Astrocyte (in vitro differentiated cells and primary cell): ENCODE measurements at regions not wholly inside any gene's neighbourhood (a gene's known extent, or its start where the extent isn't known, plus 50 kb on each side); places are given as distances from the start of the nearest gene placed in this dataset.

ENCODE experiments used
- DNase-seq: peaks from one replicate; pipeline ENCODE4 v3.0.0-alpha.2; 2010; ENCODE audit warnings: low read depth
- FAIRE-seq: peaks from 2 replicates; lab custom pipeline; 2011; peaks lifted over from hg19 to GRCh38; lab: Jason Lieb, UNC
- H2AFZ ChIP-seq: 2 replicates; pipeline ENCODE4 v1.6.0; 2012; ENCODE audit warnings: low read depth, low read length, inconsistent platforms
- H3K27ac ChIP-seq: 2 replicates; pipeline ENCODE4 v1.5.1; 2011; ENCODE audit warnings: low read depth, low read length, inconsistent platforms
- H3K27me3 ChIP-seq: 2 replicates; pipeline ENCODE4 v1.6.0; 2011; ENCODE audit warnings: low read length, inconsistent platforms; ENCODE audit not compliant: insufficient read depth
- H3K36me3 ChIP-seq: 2 replicates; pipeline ENCODE4 v1.5.1; 2011; ENCODE audit warnings: low read length, inconsistent platforms; ENCODE audit not compliant: insufficient read depth
- H3K4me1 ChIP-seq: 2 replicates; pipeline ENCODE4 v1.5.1; 2011; ENCODE audit warnings: low read length, inconsistent platforms; ENCODE audit not compliant: insufficient read depth
- H3K4me2 ChIP-seq: 2 replicates; pipeline ENCODE4 v1.6.0; 2012; ENCODE audit warnings: low read length, inconsistent platforms
- H3K4me3 ChIP-seq: 2 replicates; pipeline ENCODE4 v1.5.1; 2011; ENCODE audit warnings: low read depth, mild to moderate bottlenecking, low read length, inconsistent platforms; ENCODE audit not compliant: insufficient read depth
- H3K79me2 ChIP-seq: 2 replicates; pipeline ENCODE4 v1.6.0; 2012; ENCODE audit warnings: mild to moderate bottlenecking, low read length, inconsistent platforms; ENCODE audit not compliant: insufficient read depth
- H3K9ac ChIP-seq: 2 replicates; pipeline ENCODE4 v1.6.0; 2012; ENCODE audit warnings: mild to moderate bottlenecking, low read length, inconsistent platforms
- H3K9me3 ChIP-seq: 2 replicates; pipeline ENCODE4 v1.5.1; 2012; ENCODE audit warnings: low read depth, mild to moderate bottlenecking, low read length, inconsistent platforms; ENCODE audit not compliant: insufficient read depth
- H4K20me1 ChIP-seq: 2 replicates; pipeline ENCODE4 v1.6.0; 2012; ENCODE audit warnings: low read length, inconsistent platforms; ENCODE audit not compliant: insufficient read depth
- H3K27ac Mint-ChIP-seq: one replicate; pipeline ENCODE4 v1.8.0; 2021; ENCODE audit warnings: mild to moderate bottlenecking, mixed read lengths; ENCODE audit not compliant: unreplicated experiment
- H3K27me3 Mint-ChIP-seq: one replicate; pipeline ENCODE4 v1.8.0; 2021; ENCODE audit warnings: low read depth, mixed read lengths; ENCODE audit not compliant: unreplicated experiment
- H3K36me3 Mint-ChIP-seq: one replicate; pipeline ENCODE4 v1.8.0; 2021; ENCODE audit warnings: low read depth, mixed read lengths; ENCODE audit not compliant: unreplicated experiment
- H3K4me1 Mint-ChIP-seq: one replicate; pipeline ENCODE4 v1.8.0; 2021; ENCODE audit warnings: low read depth, mixed read lengths; ENCODE audit not compliant: unreplicated experiment
- H3K4me3 Mint-ChIP-seq: one replicate; pipeline ENCODE4 v1.8.0; 2021; ENCODE audit warnings: mild to moderate bottlenecking, moderate library complexity, mixed read lengths; ENCODE audit not compliant: unreplicated experiment
- H3K9me3 Mint-ChIP-seq: one replicate; pipeline ENCODE4 v1.8.0; 2021; ENCODE audit warnings: mild to moderate bottlenecking, mixed read lengths; ENCODE audit not compliant: unreplicated experiment
- EZH2 ChIP-seq: IDR thresholded peaks from 2 replicates; pipeline ENCODE4 v1.6.1; 2012; ENCODE audit warnings: mild to moderate bottlenecking, low read length, inconsistent platforms; ENCODE audit not compliant: insufficient read depth
- TF ChIP-seq, protein P1 (sequence below): IDR thresholded peaks from 2 replicates; pipeline ENCODE4 v1.5.1; 2011; ENCODE audit warnings: low read depth, mild to moderate bottlenecking, inconsistent platforms, low read length, moderate library complexity; ENCODE audit not compliant: insufficient read depth

DNA sequence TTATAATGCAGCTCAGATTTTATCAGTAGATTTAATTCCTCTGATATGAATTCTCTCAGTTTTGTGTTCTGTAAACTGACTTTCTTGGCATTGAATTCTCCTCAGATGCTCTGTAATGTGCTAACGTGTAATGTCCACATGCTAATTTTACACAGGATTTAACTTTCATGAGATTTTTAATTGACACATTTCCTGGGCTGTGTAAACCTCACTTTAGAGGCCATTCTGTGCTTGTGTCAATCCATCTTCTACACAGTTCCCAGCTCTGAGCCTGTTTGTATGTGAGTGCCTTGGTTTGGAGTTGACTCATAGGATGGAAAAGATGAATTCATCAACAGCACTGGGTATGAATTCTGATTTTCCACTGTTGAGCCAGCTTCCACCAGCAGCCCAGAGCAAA lies 476.7 kb upstream of the GCFC2 start:
- no peak overlapping the region for H3K4me2 ChIP-seq
- no peak overlapping the region for H3K4me3 Mint-ChIP-seq
- FAIRE-seq = no peak
- TF ChIP-seq, protein P1, sequence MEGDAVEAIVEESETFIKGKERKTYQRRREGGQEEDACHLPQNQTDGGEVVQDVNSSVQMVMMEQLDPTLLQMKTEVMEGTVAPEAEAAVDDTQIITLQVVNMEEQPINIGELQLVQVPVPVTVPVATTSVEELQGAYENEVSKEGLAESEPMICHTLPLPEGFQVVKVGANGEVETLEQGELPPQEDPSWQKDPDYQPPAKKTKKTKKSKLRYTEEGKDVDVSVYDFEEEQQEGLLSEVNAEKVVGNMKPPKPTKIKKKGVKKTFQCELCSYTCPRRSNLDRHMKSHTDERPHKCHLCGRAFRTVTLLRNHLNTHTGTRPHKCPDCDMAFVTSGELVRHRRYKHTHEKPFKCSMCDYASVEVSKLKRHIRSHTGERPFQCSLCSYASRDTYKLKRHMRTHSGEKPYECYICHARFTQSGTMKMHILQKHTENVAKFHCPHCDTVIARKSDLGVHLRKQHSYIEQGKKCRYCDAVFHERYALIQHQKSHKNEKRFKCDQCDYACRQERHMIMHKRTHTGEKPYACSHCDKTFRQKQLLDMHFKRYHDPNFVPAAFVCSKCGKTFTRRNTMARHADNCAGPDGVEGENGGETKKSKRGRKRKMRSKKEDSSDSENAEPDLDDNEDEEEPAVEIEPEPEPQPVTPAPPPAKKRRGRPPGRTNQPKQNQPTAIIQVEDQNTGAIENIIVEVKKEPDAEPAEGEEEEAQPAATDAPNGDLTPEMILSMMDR = no peak
- no peaks in the 10 kb centered on the region for H3K9me3 ChIP-seq
- H3K27me3 Mint-ChIP-seq = no peaks in the 10 kb centered on the region
- H3K9ac ChIP-seq = no peak overlapping the region
- H3K4me1 ChIP-seq = no peaks in the 10 kb centered on the region
- no peak overlapping the region for H3K27ac Mint-ChIP-seq
- no peaks in the 10 kb centered on the region for H3K27me3 ChIP-seq
- H3K9me3 Mint-ChIP-seq = no peaks in the 10 kb centered on the region
- no peaks in the 10 kb centered on the region for H3K36me3 Mint-ChIP-seq
- H3K4me1 Mint-ChIP-seq = no peaks in the 10 kb centered on the region
- H3K4me3 ChIP-seq = no peak overlapping the region
- H3K36me3 ChIP-seq = no peaks in the 10 kb centered on the region
- H2AFZ ChIP-seq = no peak overlapping the region
- DNase-seq = no peak
- H3K27ac ChIP-seq = no peak overlapping the region
- H4K20me1 ChIP-seq = no peaks in the 10 kb centered on the region
- no peaks in the 10 kb centered on the region for H3K79me2 ChIP-seq

DNA sequence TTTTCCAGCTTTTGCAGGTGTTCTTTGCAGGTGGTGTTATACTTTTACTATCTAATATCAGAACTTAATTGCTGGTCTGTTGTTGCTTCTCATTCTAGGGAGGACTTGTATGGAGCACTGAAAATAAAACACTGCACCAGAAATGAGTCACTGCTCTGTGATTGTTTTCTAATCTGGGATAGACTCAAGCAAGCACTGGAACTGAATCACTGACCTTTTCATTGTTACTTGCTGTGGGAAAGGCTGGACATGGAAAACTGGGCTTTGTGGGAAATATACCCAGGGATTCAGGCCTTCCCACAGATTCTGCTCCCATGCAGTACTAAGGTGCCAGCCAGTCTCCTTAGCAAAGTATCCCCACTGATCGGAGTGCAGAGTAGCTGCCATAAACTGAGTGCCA lies 470.0 kb upstream of the GCFC2 start:
- no peaks in the 10 kb centered on the region for H3K79me2 ChIP-seq
- no peak overlapping the region for H3K4me3 ChIP-seq
- FAIRE-seq = no peak
- H3K4me2 ChIP-seq = no peak overlapping the region
- no peaks in the 10 kb centered on the region for H3K36me3 ChIP-seq
- no peaks in the 10 kb centered on the region for H3K27me3 ChIP-seq
- H3K27ac Mint-ChIP-seq = no peak overlapping the region
- no peaks in the 10 kb centered on the region for H3K36me3 Mint-ChIP-seq
- H3K9ac ChIP-seq = no peak overlapping the region
- peaks cover 4% of the 10 kb centered on the region for H3K4me1 Mint-ChIP-seq
- H3K27me3 Mint-ChIP-seq = no peaks in the 10 kb centered on the region
- TF ChIP-seq EZH2 = no peak
- TF ChIP-seq, protein P1 = no peak
- H3K4me3 Mint-ChIP-seq = no peak overlapping the region
- H3K9me3 Mint-ChIP-seq = peaks cover 3% of the 10 kb centered on the region
- H2AFZ ChIP-seq = no peak overlapping the region
- no peaks in the 10 kb centered on the region for H4K20me1 ChIP-seq
- H3K27ac ChIP-seq = no peak overlapping the region
- DNase-seq = no peak
- no peaks in the 10 kb centered on the region for H3K4me1 ChIP-seq
- peaks cover 3% of the 10 kb centered on the region for H3K9me3 ChIP-seq

DNA sequence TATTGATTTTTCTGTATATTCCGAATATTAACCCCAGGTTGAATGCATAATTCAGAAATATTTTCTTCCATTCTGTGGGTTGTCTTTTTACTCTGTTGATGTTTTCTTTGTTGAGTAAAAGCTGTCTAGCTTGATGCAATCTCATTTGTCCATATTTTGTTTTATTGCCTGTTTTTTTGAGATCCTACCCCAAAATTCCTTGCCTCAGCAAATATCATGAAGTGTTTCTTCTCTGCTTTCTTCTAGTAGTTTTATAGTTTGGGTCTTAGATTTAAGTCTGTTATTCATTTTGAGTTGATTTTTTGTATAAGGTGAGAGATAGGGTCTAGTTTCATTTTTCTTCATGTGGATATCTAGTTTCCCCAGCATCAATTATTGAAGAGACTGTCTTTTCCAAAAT lies 467.9 kb upstream of the GCFC2 start:
- Histone ChIP-seq H3K4me3 (no peak overlapping the region), H3K9me3 (peaks cover 3% of the 10 kb centered on the region), H3K4me1 (no peaks in the 10 kb centered on the region), H2AFZ (no peak overlapping the region), H4K20me1 (no peaks in the 10 kb centered on the region), H3K79me2 (no peaks in the 10 kb centered on the region), H3K27ac (no peak overlapping the region), H3K36me3 (no peaks in the 10 kb centered on the region), H3K9ac (no peak overlapping the region), H3K27me3 (no peaks in the 10 kb centered on the region), H3K4me2 (no peak overlapping the region)
- no peaks in the 10 kb centered on the region for H3K36me3 Mint-ChIP-seq
- DNase-seq = no peak
- peaks cover 3% of the 10 kb centered on the region for H3K9me3 Mint-ChIP-seq
- H3K27ac Mint-ChIP-seq = no peak overlapping the region
- peaks cover 4% of the 10 kb centered on the region for H3K4me1 Mint-ChIP-seq
- no peaks in the 10 kb centered on the region for H3K27me3 Mint-ChIP-seq
- no peak overlapping the region for H3K4me3 Mint-ChIP-seq
- no peak for TF ChIP-seq EZH2
- TF ChIP-seq, protein P1 = no peak
- FAIRE-seq = no peak
